ENCODE measurements at regions not wholly inside any gene's neighbourhood (a gene's known extent, or its start where the extent isn't known, plus 50 kb on each side); places are given as distances from the start of the nearest gene placed in this dataset.
"Not testable (repeated sequence)": the region's sequence is repeated elsewhere in the genome, so short reads cannot be mapped to it uniquely, and the experiment has no call there.

GRCh38 chr6:58028188-58028587, 710.8 kb downstream of the PRIM2 start:
- H3K27me3 Mint-ChIP-seq; H3K4me1 Mint-ChIP-seq; H3K4me3 Mint-ChIP-seq; H3K36me3 Mint-ChIP-seq; DNase-seq; H3K27ac Mint-ChIP-seq; ATAC-seq (ENCODE audit: low read depth in 2 of 2): not testable (repeated sequence)
- H3K9me3 Mint-ChIP-seq, result peaks cover 0 to 13% (median 2%) of the 10 kb centered on the region in 7 donors

GRCh38 chr6:58038213-58038612, 720.8 kb downstream of the PRIM2 start:
- not testable (repeated sequence) for DNase-seq; H3K4me1 Mint-ChIP-seq; ATAC-seq (ENCODE audit: low read depth in 2 of 2)

GRCh38 chr6:58046584-58046983, 729.2 kb downstream of the PRIM2 start:
- not testable (repeated sequence) for DNase-seq; H3K4me3 Mint-ChIP-seq; H3K27ac Mint-ChIP-seq; ATAC-seq (ENCODE audit: low read depth in 2 of 2); H3K27me3 Mint-ChIP-seq; H3K9me3 Mint-ChIP-seq; H3K4me1 Mint-ChIP-seq; H3K36me3 Mint-ChIP-seq

More at GRCh38 chr6:58038213-58038612, 720.8 kb downstream of the PRIM2 start:
- not testable (repeated sequence) for H3K36me3 Mint-ChIP-seq, H3K27me3 Mint-ChIP-seq, H3K4me3 Mint-ChIP-seq, H3K9me3 Mint-ChIP-seq, H3K27ac Mint-ChIP-seq

- H3K36me3 Mint-ChIP-seq; H3K9me3 Mint-ChIP-seq; H3K27ac Mint-ChIP-seq; DNase-seq; H3K27me3 Mint-ChIP-seq; H3K4me1 Mint-ChIP-seq; ATAC-seq (ENCODE audit: low read depth in 2 of 2); H3K4me3 Mint-ChIP-seq: not testable (repeated sequence)
Observed at GRCh38 chr6:58047389-58047788, 730.0 kb downstream of the PRIM2 start.

GRCh38 chr6:58047865-58048264, 730.4 kb downstream of the PRIM2 start:
- H3K27ac Mint-ChIP-seq; H3K4me3 Mint-ChIP-seq; H3K36me3 Mint-ChIP-seq; ATAC-seq (ENCODE audit: low read depth in 2 of 2); H3K27me3 Mint-ChIP-seq; DNase-seq; H3K4me1 Mint-ChIP-seq: not testable (repeated sequence)
- H3K9me3 Mint-ChIP-seq, result peaks cover 0 to 11% (median 4%) of the 10 kb centered on the region in 7 donors

GRCh38 chr6:58055465-58056176, 738.2 kb downstream of the PRIM2 start:
- H3K27ac Mint-ChIP-seq; H3K27me3 Mint-ChIP-seq; H3K4me1 Mint-ChIP-seq; ATAC-seq (ENCODE audit: low read depth in 2 of 2); H3K36me3 Mint-ChIP-seq; DNase-seq; H3K4me3 Mint-ChIP-seq: not testable (repeated sequence)
- peaks cover 3 to 15% (median 4%) of the 10 kb centered on the region in 7 donors for H3K9me3 Mint-ChIP-seq

GRCh38 chr6:58059701-58060100, 742.3 kb downstream of the PRIM2 start:
- not testable (repeated sequence) for H3K36me3 Mint-ChIP-seq; H3K4me1 Mint-ChIP-seq; H3K27ac Mint-ChIP-seq; DNase-seq; ATAC-seq (ENCODE audit: low read depth in 2 of 2); H3K9me3 Mint-ChIP-seq; H3K4me3 Mint-ChIP-seq; H3K27me3 Mint-ChIP-seq

- not testable (repeated sequence) for H3K36me3 Mint-ChIP-seq; H3K4me1 Mint-ChIP-seq; H3K27me3 Mint-ChIP-seq; H3K4me3 Mint-ChIP-seq; ATAC-seq (ENCODE audit: low read depth in 2 of 2); H3K9me3 Mint-ChIP-seq; DNase-seq; H3K27ac Mint-ChIP-seq
Observed at GRCh38 chr6:58063542-58063941, 746.1 kb downstream of the PRIM2 start.

- H3K36me3 Mint-ChIP-seq; H3K27me3 Mint-ChIP-seq; ATAC-seq (ENCODE audit: low read depth in 2 of 2); H3K9me3 Mint-ChIP-seq; DNase-seq; H3K4me1 Mint-ChIP-seq; H3K27ac Mint-ChIP-seq; H3K4me3 Mint-ChIP-seq: not testable (repeated sequence)
Observed at GRCh38 chr6:58067867-58068548, 750.6 kb downstream of the PRIM2 start.

GRCh38 chr6:58073263-58073662, 755.8 kb downstream of the PRIM2 start:
- Mint-ChIP-seq H3K4me3 (no peak overlapping the region), H3K4me1 (no peaks in the 10 kb centered on the region)

GRCh38 chr6:58090067-58090466, 772.6 kb downstream of the PRIM2 start:
- H3K36me3 Mint-ChIP-seq; H3K4me1 Mint-ChIP-seq; H3K27ac Mint-ChIP-seq; H3K9me3 Mint-ChIP-seq; DNase-seq; ATAC-seq (ENCODE audit: low read depth in 2 of 2); H3K4me3 Mint-ChIP-seq; H3K27me3 Mint-ChIP-seq: not testable (repeated sequence)

More at GRCh38 chr6:58073263-58073662, 755.8 kb downstream of the PRIM2 start:
- no peaks in the 10 kb centered on the region for H3K27me3 Mint-ChIP-seq
- no peak for ATAC-seq (ENCODE audit: low read depth in 2 of 2)
- H3K27ac Mint-ChIP-seq, result no peak overlapping the region
- DNase-seq, result no peak
- no peaks in the 10 kb centered on the region for H3K36me3 Mint-ChIP-seq
- peaks cover 0 to 6% (median 0%) of the 10 kb centered on the region in 7 donors for H3K9me3 Mint-ChIP-seq

- H3K4me1 Mint-ChIP-seq; ATAC-seq (ENCODE audit: low read depth in 2 of 2); H3K36me3 Mint-ChIP-seq; DNase-seq; H3K27me3 Mint-ChIP-seq; H3K27ac Mint-ChIP-seq; H3K4me3 Mint-ChIP-seq: not testable (repeated sequence)
- H3K9me3 Mint-ChIP-seq, result peaks cover 0 to 13% (median 11%) of the 10 kb centered on the region in 7 donors
Observed at GRCh38 chr6:58097251-58097650, 779.8 kb downstream of the PRIM2 start.

GRCh38 chr6:58113960-58114359, 796.5 kb downstream of the PRIM2 start:
- no peak for ATAC-seq (ENCODE audit: low read depth in 2 of 2)
- no peak overlapping the region for H3K4me3 Mint-ChIP-seq
- H3K36me3 Mint-ChIP-seq, result no peaks in the 10 kb centered on the region
- H3K27me3 Mint-ChIP-seq, result no peaks in the 10 kb centered on the region
- DNase-seq, result no peak
- H3K27ac Mint-ChIP-seq, result no peak overlapping the region
- H3K9me3 Mint-ChIP-seq, result peaks cover 0 to 6% (median 3%) of the 10 kb centered on the region in 7 donors
- no peaks in the 10 kb centered on the region for H3K4me1 Mint-ChIP-seq

GRCh38 chr6:58117162-58117561, 799.7 kb downstream of the PRIM2 start:
- H3K27ac Mint-ChIP-seq; H3K4me3 Mint-ChIP-seq; H3K27me3 Mint-ChIP-seq; H3K4me1 Mint-ChIP-seq; H3K9me3 Mint-ChIP-seq; H3K36me3 Mint-ChIP-seq; DNase-seq; ATAC-seq (ENCODE audit: low read depth in 2 of 2): not testable (repeated sequence)
